Peyer's patch (tissue), 4 donors: ENCODE measurements at regions not wholly inside any gene's neighbourhood (a gene's known extent, or its start where the extent isn't known, plus 50 kb on each side); places are given as distances from the start of the nearest gene placed in this dataset.

Source experiments
- DNase-seq, 3 donors: peaks; one replicate each; pipeline ENCODE4 v3.0.0-alpha.2; 2017 to 2019
- H3K27ac ChIP-seq, 4 donors: fragments of 200-600 bp; sonication (generic); one replicate each; pipeline ENCODE4 v1.5.1; 2016 to 2019
- H3K27me3 ChIP-seq, 2 donors: fragments of 200-600 bp; sonication (generic); one replicate each; pipeline ENCODE4 v1.5.1; 2019
- H3K36me3 ChIP-seq, 3 donors: fragments of 200-600 bp; sonication (generic); one replicate each; pipeline ENCODE4 v1.5.1; 2016 to 2019
- H3K4me1 ChIP-seq, 4 donors: fragments of 200-600 bp; sonication (generic); one replicate each; pipeline ENCODE4 v1.5.1; 2016 to 2019
- H3K4me3 ChIP-seq, 4 donors: fragments of 200-600 bp; sonication (generic); 1 replicate in 3 of 4; 2 replicates in 1 of 4; pipeline ENCODE4 v1.5.1; 2016 to 2019; ENCODE audit warnings: mild to moderate bottlenecking in 1 of 4
- H3K9me3 ChIP-seq, 4 donors: fragments of 200-600 bp; sonication (generic); one replicate each; pipeline ENCODE4 v1.5.1; 2016 to 2019; ENCODE audit warnings: mild to moderate bottlenecking in 1 of 4
- POLR2A ChIP-seq, 2 donors: fragments of 450-650 bp; IDR thresholded peaks; one replicate each; pipeline ENCODE4 v1.5.1; 2017; ENCODE audit warnings: antibody characterized with exemption in 2 of 2, mild to moderate bottlenecking in 2 of 2, moderate library complexity in 2 of 2
- TF ChIP-seq, protein P1 (sequence below), 6 experiments: fragments of 450-650 bp in 4 of 6; fragments of 200-600 bp in 2 of 6; sonication (generic) in 1 of 6; IDR thresholded peaks; one replicate each; pipeline ENCODE4 v1.5.1; 2017 to 2019; ENCODE audit warnings: antibody characterized with exemption in 6 of 6, mild to moderate bottlenecking in 3 of 6, moderate library complexity in 1 of 6

DNA sequence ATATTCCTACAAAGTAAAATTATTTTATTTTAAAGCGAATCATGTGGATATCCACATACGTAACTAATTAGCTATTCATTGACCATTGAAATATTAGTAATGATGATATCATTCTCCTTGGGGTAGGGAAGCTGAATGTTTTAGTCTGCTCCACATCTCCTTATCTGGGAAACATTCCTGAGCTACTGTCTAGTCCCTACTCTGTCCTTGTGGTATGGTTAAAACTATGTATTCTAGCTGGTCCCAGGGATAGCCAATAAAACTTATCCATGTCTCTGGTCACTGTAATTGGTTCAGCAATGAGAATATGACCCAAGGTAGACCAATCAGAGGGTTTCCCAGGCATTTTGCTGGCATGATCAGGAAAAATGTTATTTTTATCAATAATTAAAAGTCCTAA, 76.0 kb upstream of the DAP start:
- Histone ChIP-seq H3K4me3 (no peak overlapping the region), H3K9me3 (no peaks in the 10 kb centered on the region), H3K27me3 (no peaks in the 10 kb centered on the region), H3K36me3 (no peaks in the 10 kb centered on the region), H3K27ac (no peak overlapping the region), H3K4me1 (no peaks in the 10 kb centered on the region)
- TF ChIP-seq POLR2A (IDR thresholded peaks at IDR 0.05), result no peak
- TF ChIP-seq, protein P1, sequence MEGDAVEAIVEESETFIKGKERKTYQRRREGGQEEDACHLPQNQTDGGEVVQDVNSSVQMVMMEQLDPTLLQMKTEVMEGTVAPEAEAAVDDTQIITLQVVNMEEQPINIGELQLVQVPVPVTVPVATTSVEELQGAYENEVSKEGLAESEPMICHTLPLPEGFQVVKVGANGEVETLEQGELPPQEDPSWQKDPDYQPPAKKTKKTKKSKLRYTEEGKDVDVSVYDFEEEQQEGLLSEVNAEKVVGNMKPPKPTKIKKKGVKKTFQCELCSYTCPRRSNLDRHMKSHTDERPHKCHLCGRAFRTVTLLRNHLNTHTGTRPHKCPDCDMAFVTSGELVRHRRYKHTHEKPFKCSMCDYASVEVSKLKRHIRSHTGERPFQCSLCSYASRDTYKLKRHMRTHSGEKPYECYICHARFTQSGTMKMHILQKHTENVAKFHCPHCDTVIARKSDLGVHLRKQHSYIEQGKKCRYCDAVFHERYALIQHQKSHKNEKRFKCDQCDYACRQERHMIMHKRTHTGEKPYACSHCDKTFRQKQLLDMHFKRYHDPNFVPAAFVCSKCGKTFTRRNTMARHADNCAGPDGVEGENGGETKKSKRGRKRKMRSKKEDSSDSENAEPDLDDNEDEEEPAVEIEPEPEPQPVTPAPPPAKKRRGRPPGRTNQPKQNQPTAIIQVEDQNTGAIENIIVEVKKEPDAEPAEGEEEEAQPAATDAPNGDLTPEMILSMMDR (IDR thresholded peaks at IDR 0.05), result no peak
- DNase-seq, result no peak

GRCh38 chr5:10834695-10835094, 73.7 kb upstream of the DAP start:
- Histone ChIP-seq H3K27ac (no peak overlapping the region), H3K4me3 (no peak overlapping the region), H3K27me3 (no peaks in the 10 kb centered on the region), H3K9me3 (no peaks in the 10 kb centered on the region), H3K36me3 (no peaks in the 10 kb centered on the region), H3K4me1 (no peaks in the 10 kb centered on the region)
- DNase-seq, result no peak
- TF ChIP-seq POLR2A (IDR thresholded peaks at IDR 0.05), result no peak
- TF ChIP-seq, protein P1 (IDR thresholded peaks at IDR 0.05), result no peak

DNA sequence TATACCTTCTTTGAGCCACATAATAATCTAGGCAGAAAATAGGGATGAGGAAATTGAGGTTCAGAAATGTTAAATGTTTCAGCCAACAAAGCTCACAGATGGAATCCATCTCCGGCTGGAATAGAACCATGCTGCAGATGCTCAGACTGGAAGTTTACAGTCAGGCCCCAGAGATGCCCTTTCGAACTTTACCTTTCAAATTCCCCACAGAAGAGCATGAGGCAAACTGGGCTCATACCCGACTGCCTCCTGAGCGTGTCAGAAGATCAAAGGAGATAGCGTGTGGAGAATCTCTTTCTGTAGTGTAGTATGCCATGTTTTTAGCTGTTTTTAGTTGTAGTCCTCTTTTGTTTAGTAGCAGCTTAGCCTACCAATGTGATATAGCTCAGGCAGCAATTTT, 72.0 kb upstream of the DAP start:
- Histone ChIP-seq H3K36me3 (no peaks in the 10 kb centered on the region), H3K4me1 (no peaks in the 10 kb centered on the region), H3K4me3 (no peak overlapping the region), H3K9me3 (no peaks in the 10 kb centered on the region), H3K27me3 (no peaks in the 10 kb centered on the region), H3K27ac (peak overlapping the region in 2 of 4 donors; percentile 48 to 52)
- no peak for DNase-seq
- TF ChIP-seq, protein P1 (IDR thresholded peaks at IDR 0.05), result no peak
- TF ChIP-seq POLR2A (IDR thresholded peaks at IDR 0.05), result no peak

- Histone ChIP-seq H3K4me1 (no peaks in the 10 kb centered on the region), H3K9me3 (no peaks in the 10 kb centered on the region), H3K27me3 (no peaks in the 10 kb centered on the region), H3K4me3 (no peak overlapping the region), H3K36me3 (no peaks in the 10 kb centered on the region), H3K27ac (peak overlapping the region in 2 of 4 donors; percentile 48 to 52)
- TF ChIP-seq POLR2A (IDR thresholded peaks at IDR 0.05), result no peak
- TF ChIP-seq, protein P1 (IDR thresholded peaks at IDR 0.05), result no peak
- no peak for DNase-seq
These were observed 71.4 kb upstream of the DAP start for GRCh38 chr5:10832421-10832820.

DNA sequence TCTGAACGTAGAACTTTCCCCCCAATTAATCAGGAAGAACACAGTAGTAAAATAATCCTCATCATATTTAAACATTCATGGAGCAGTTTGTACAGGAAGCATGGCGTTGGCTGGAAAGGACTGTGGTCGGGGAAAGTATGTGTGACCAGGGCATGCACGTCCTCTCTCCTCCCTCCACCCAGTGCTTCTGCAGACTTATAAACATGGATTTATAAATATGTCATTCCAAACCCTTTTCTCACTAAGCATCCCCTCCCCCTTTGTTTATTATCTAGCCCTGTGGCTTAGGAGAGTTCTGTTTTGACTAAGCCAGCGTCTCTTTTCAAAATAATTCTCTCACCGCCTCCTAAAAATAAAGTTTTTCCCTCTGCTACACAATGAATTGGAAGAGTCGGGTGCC, 70.4 kb upstream of the DAP start:
- no peaks in the 10 kb centered on the region for H3K4me1 ChIP-seq
- H3K27ac ChIP-seq, result peak overlapping the region in 2 of 4 donors; percentile 48 to 52

More for the DNA sequence above, 70.4 kb upstream of the DAP start:
- Histone ChIP-seq H3K9me3 (no peaks in the 10 kb centered on the region), H3K36me3 (no peaks in the 10 kb centered on the region), H3K4me3 (no peak overlapping the region), H3K27me3 (no peaks in the 10 kb centered on the region)
- no peak for DNase-seq
- no peak for TF ChIP-seq POLR2A (IDR thresholded peaks at IDR 0.05)
- TF ChIP-seq, protein P1 (IDR thresholded peaks at IDR 0.05), result no peak
